Subcutaneous abdominal adipose tissue (tissue), 5 donors: ENCODE measurements at regions not wholly inside any gene's neighbourhood (a gene's known extent, or its start where the extent isn't known, plus 50 kb on each side); places are given as distances from the start of the nearest gene placed in this dataset.

Experiments used
- H3K27ac ChIP-seq: one replicate; pipeline ENCODE4 v1.7.0; 2013; ENCODE audit warnings: low read depth, mild to moderate bottlenecking, inconsistent platforms, low read length, moderate library complexity
- H3K27me3 ChIP-seq, 5 donors: one replicate each; pipeline ENCODE4 v1.7.0; 2013; ENCODE audit warnings: low read length in 5 of 5, inconsistent platforms in 1 of 5; ENCODE audit not compliant: control insufficient read depth in 5 of 5, insufficient read depth in 4 of 5
- H3K36me3 ChIP-seq, 5 donors: one replicate each; pipeline ENCODE4 v1.7.0; 2013; ENCODE audit warnings: low read length in 5 of 5; ENCODE audit not compliant: control insufficient read depth in 5 of 5, insufficient read depth in 5 of 5
- H3K4me1 ChIP-seq, 5 donors: one replicate each; pipeline ENCODE4 v1.7.0; 2013; ENCODE audit warnings: low read length in 5 of 5, mild to moderate bottlenecking in 3 of 5, moderate library complexity in 1 of 5; ENCODE audit not compliant: control insufficient read depth in 5 of 5, insufficient read depth in 5 of 5
- H3K4me3 ChIP-seq, 5 donors: one replicate each; pipeline ENCODE4 v1.7.0; 2013; ENCODE audit warnings: low read length in 5 of 5, low read depth in 1 of 5
- H3K9ac ChIP-seq, 5 donors: one replicate each; pipeline ENCODE4 v1.7.0; 2013; ENCODE audit warnings: low read length in 5 of 5, mild to moderate bottlenecking in 4 of 5, moderate library complexity in 3 of 5
- H3K9me3 ChIP-seq, 5 donors: one replicate each; pipeline ENCODE4 v1.7.0; 2013; ENCODE audit warnings: low read length in 5 of 5; ENCODE audit not compliant: control insufficient read depth in 5 of 5
- donor health status: healthy.
- donor health status: healthy.
- donor health status: healthy.
- donor health status: healthy.
- donor health status: healthy.

DNA sequence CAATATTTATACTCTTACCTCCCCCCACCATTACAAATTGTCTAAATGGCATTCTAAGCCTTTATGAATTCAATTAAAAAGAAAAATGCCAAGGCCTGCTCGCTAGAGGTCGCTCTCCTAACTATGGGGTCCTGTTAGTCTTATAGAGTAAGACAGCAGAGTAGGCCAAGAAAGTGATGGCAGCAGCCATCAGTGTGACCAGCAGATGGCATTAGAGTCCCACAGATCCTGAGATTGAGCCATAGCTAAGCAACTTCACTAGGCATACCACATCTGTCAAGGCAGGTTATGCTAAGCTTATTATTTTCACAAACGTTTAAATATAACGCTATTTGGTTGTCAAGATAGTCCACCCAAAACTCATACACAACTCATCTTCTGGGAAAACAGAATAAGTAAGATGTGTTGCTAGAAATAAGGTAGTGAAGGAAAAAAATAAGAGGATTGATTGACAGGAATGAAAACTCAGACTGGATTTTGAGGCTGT lies 57.6 kb upstream of the SCAF8 start:
- Histone ChIP-seq H3K36me3 (no peaks in the 10 kb centered on the region), H3K27ac (no peak overlapping the region), H3K4me3 (no peak overlapping the region), H3K4me1 (no peaks in the 10 kb centered on the region), H3K27me3 (no peaks in the 10 kb centered on the region), H3K9ac (no peak overlapping the region), H3K9me3 (no peaks in the 10 kb centered on the region)

DNA sequence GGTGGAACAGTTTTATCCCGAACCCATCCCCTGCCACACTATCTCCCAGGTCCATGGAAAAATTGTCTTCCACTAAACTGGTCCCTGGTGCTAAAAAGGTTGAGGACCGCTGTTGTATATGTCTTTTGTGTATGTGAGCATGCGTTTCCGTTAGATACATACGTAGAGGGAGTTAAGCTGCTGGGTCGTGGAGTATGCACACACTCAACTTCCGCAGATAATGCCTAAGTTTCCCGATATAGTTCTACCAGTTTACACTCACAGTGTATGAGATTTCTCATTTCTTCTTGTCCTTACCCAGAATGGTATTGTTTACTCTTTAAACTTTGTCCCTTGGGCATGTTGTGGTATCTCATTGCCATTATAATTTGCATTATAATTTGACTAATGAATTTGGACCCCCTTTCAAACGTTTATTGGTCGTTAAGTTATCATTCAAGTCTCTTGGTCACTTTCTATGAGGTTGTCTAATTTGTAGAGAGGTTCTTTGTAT lies 50.5 kb upstream of the SCAF8 start:
- H3K27me3 ChIP-seq, result no peaks in the 10 kb centered on the region
- no peaks in the 10 kb centered on the region for H3K36me3 ChIP-seq
- H3K9ac ChIP-seq, result no peak overlapping the region
- no peak overlapping the region for H3K4me3 ChIP-seq
- H3K4me1 ChIP-seq, result peaks cover 0 to 5% (median 0%) of the 10 kb centered on the region in 5 donors
- H3K27ac ChIP-seq, result no peak overlapping the region
- no peaks in the 10 kb centered on the region for H3K9me3 ChIP-seq
